MM.1S (cell line): ENCODE measurements at regions not wholly inside any gene's neighbourhood (a gene's known extent, or its start where the extent isn't known, plus 50 kb on each side); places are given as distances from the start of the nearest gene placed in this dataset.
"Not testable (repeated sequence)": the region's sequence is repeated elsewhere in the genome, so short reads cannot be mapped to it uniquely, and the experiment has no call there.

Experiments
- DNase-seq: peaks from one replicate; pipeline ENCODE4 v3.0.0-alpha.2; 2015
- H2AFZ ChIP-seq: fragments of 300-600 bp; sonication (generic); 2 replicates; pipeline ENCODE4 v1.6.0; 2016; ENCODE audit warnings: antibody characterized with exemption, low read length
- H3F3A ChIP-seq: fragments of 300-600 bp; sonication (generic); 2 replicates; pipeline ENCODE4 v1.6.1; 2016; ENCODE audit warnings: mild to moderate bottlenecking, antibody characterized with exemption, low read length, moderate library complexity, mixed read lengths; ENCODE audit not compliant: insufficient read depth
- H3K27ac ChIP-seq: fragments of 300-600 bp; sonication (generic); 2 replicates; pipeline ENCODE4 v1.5.1; 2016; ENCODE audit warnings: mild to moderate bottlenecking, low read length
- H3K27me3 ChIP-seq: fragments of 300-600 bp; sonication (generic); replicated peaks from 2 replicates; pipeline ENCODE4 v1.6.0; 2016; ENCODE audit warnings: low read length; ENCODE audit not compliant: insufficient read depth
- H3K36me3 ChIP-seq: fragments of 300-600 bp; sonication (generic); replicated peaks from 2 replicates; pipeline ENCODE4 v1.6.1; 2016; ENCODE audit warnings: mild to moderate bottlenecking, low read length, mixed read lengths; ENCODE audit not compliant: insufficient read depth
- H3K4me1 ChIP-seq: fragments of 300-600 bp; sonication (generic); 2 replicates; pipeline ENCODE4 v1.6.1; 2016; ENCODE audit warnings: low read length, mixed read lengths
- H3K4me2 ChIP-seq: fragments of 300-600 bp; sonication (generic); 2 replicates; pipeline ENCODE4 v1.6.0; 2016; ENCODE audit warnings: low read depth, low read length
- H3K4me3 ChIP-seq: fragments of 300-600 bp; sonication (generic); 2 replicates; pipeline ENCODE4 v1.5.1; 2016; ENCODE audit warnings: low read length, mixed read lengths
- H3K79me2 ChIP-seq: fragments of 300-600 bp; sonication (generic); 2 replicates; pipeline ENCODE4 v1.6.1; 2016; ENCODE audit warnings: mixed run types, low read length, mixed read lengths
- H3K9ac ChIP-seq: fragments of 300-600 bp; sonication (generic); 2 replicates; pipeline ENCODE4 v1.6.1; 2016; ENCODE audit warnings: low read length, mixed read lengths
- H3K9me2 ChIP-seq: fragments of 300-600 bp; sonication (generic); replicated peaks from 2 replicates; pipeline ENCODE4 v1.6.1; 2016; ENCODE audit warnings: mild to moderate bottlenecking, low read length, mixed read lengths; ENCODE audit not compliant: insufficient read depth
- H3K9me3 ChIP-seq: fragments of 300-600 bp; sonication (generic); replicated peaks from 2 replicates; pipeline ENCODE4 v1.6.1; 2016; ENCODE audit warnings: mild to moderate bottlenecking, low read length, mixed read lengths; ENCODE audit not compliant: insufficient read depth
- H4K20me1 ChIP-seq: fragments of 300-600 bp; sonication (generic); 2 replicates; pipeline ENCODE4 v1.6.1; 2016; ENCODE audit warnings: mild to moderate bottlenecking, low read length, moderate library complexity, mixed read lengths; ENCODE audit not compliant: insufficient read depth
- CTCF ChIP-seq: fragments of 300-600 bp; sonication (generic); IDR thresholded peaks from 2 replicates; pipeline ENCODE4 v1.5.1; 2016; ENCODE audit warnings: antibody characterized with exemption, low read length, mixed read lengths
- EZH2 ChIP-seq: fragments of 300-600 bp; sonication (generic); optimal IDR thresholded peaks from 2 replicates; pipeline ENCODE3; 2017; ENCODE audit warnings: low read depth, mild to moderate bottlenecking, antibody characterized with exemption, low read length, mixed read lengths
- EZH2phosphoT487 ChIP-seq: fragments of 300-600 bp; sonication (generic); IDR thresholded peaks from 2 replicates; pipeline ENCODE4 v1.6.1; 2018; ENCODE audit warnings: antibody characterized with exemption, low read length

DNA sequence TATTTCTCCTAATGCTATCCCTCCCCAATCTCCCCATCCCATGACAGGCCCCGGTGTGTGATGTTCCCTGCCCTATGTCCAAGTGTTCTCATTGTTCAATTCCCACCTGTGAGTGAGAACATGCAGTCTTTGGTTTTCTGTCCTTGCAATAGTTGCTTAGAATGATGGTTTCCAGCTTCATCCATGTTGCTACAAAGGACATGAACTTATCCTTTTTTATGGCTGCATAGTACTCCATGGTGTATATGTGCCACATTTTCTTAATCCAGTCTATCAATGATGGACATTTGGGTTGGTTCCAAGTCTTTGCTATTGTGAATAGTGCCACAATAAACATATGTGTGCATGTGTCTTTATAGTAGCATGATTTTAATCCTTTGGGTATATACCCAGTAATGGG lies 51.3 kb upstream of the RIOK2 start:
- not testable (repeated sequence) for H3K4me1 ChIP-seq, H2AFZ ChIP-seq, H3K4me3 ChIP-seq, H3K79me2 ChIP-seq, H3K9me3 ChIP-seq, H3K27me3 ChIP-seq, H3K36me3 ChIP-seq, H3K27ac ChIP-seq, DNase-seq, H4K20me1 ChIP-seq, H3K4me2 ChIP-seq, H3K9ac ChIP-seq, H3F3A ChIP-seq, H3K9me2 ChIP-seq

DNA sequence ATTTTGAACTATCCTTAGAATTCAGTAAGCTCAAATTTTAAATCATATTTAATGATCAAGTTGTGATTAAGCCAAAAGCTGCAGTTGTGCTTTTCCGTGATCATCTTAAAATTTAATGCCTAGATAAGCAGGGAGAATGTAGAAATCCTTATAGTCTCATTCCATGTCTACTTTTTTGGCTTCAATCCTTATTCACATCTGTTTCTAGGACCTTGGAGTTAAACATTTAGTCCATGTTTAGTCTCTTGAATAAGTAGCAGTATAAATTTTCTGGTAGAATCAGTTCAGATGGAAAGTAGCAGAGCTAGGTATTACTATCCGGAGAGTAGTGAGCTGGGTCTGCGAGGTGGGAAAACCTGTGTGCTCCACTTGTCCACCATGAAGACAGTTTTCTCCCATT lies 59.3 kb upstream of the RIOK2 start:
- H3K9me2 ChIP-seq = no peaks in the 10 kb centered on the region
- H3F3A ChIP-seq = no peaks in the 10 kb centered on the region
- H2AFZ ChIP-seq = no peak overlapping the region
- no peaks in the 10 kb centered on the region for H3K27me3 ChIP-seq
- no peak overlapping the region for H3K4me2 ChIP-seq
- H3K79me2 ChIP-seq = no peaks in the 10 kb centered on the region
- H3K9me3 ChIP-seq = no peaks in the 10 kb centered on the region
- TF ChIP-seq CTCF (no peak), EZH2 (no peak), EZH2phosphoT487 (no peak)
- H3K4me3 ChIP-seq = no peak overlapping the region
- H3K9ac ChIP-seq = no peak overlapping the region
- H4K20me1 ChIP-seq = no peaks in the 10 kb centered on the region
- H3K36me3 ChIP-seq = no peaks in the 10 kb centered on the region
- H3K4me1 ChIP-seq = no peaks in the 10 kb centered on the region
- DNase-seq = no peak
- no peak overlapping the region for H3K27ac ChIP-seq

DNA sequence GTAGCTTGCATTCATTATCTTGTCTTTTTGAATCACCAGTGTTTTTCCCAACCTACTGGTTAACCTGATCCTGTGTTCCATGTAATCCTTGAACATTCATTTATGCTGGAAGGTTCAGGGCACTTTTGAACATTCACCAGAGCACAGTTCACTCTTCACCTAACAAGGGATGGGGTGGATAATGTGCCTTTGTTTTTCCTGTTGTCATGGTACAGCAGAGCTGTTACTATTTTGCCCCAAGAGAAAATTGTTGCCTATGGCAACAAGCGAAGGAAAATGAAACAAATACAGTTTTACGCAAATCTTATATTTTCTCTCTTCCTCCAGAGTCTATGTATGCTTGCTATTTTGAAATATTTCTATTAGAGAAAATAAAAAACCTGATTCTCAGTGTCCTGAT lies 60.3 kb upstream of the RIOK2 start:
- Histone ChIP-seq H4K20me1 (no peaks in the 10 kb centered on the region), H3K79me2 (no peaks in the 10 kb centered on the region), H3K27ac (no peak overlapping the region), H3K27me3 (no peaks in the 10 kb centered on the region), H3K9me2 (no peaks in the 10 kb centered on the region), H3F3A (no peaks in the 10 kb centered on the region), H3K9me3 (no peaks in the 10 kb centered on the region), H3K4me3 (no peak overlapping the region), H3K9ac (no peak overlapping the region), H2AFZ (no peak overlapping the region), H3K4me2 (no peak overlapping the region), H3K36me3 (no peaks in the 10 kb centered on the region), H3K4me1 (no peaks in the 10 kb centered on the region)
- TF ChIP-seq EZH2phosphoT487 = no peak
- TF ChIP-seq CTCF = no peak
- no peak for TF ChIP-seq EZH2
- no peak for DNase-seq

DNA sequence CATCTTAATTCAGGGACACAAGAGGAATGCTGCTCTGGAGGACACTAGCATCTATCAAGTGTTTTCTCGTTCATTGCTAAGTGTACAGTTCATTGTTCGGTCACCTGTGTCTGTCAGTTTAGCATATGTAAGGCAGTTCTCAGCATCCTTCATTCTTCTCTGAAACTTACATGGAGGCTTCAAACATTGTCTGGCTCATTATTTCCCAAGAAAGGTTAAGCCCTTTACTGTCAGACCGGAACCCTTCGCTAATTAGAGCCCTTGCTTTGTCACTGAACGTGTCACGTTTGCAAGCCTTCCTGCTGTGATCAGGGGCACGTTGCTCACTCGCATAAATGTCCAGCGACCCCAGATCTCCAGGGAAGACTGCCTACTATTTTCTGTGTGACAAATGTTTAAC lies 62.3 kb upstream of the RIOK2 start:
- DNase-seq = no peak
- Histone ChIP-seq H3K36me3 (no peaks in the 10 kb centered on the region), H3K27ac (no peak overlapping the region), H3K4me3 (no peak overlapping the region), H3K9me2 (no peaks in the 10 kb centered on the region), H3K79me2 (no peaks in the 10 kb centered on the region), H4K20me1 (no peaks in the 10 kb centered on the region), H3K4me1 (no peaks in the 10 kb centered on the region), H3K9me3 (no peaks in the 10 kb centered on the region), H3K4me2 (no peak overlapping the region), H2AFZ (no peak overlapping the region), H3K9ac (no peak overlapping the region), H3F3A (no peaks in the 10 kb centered on the region), H3K27me3 (no peaks in the 10 kb centered on the region)
- no peak for TF ChIP-seq EZH2
- no peak for TF ChIP-seq EZH2phosphoT487
- no peak for TF ChIP-seq CTCF
